A549 (cell line): ENCODE measurements at regions not wholly inside any gene's neighbourhood (a gene's known extent, or its start where the extent isn't known, plus 50 kb on each side); places are given as distances from the start of the nearest gene placed in this dataset.

Source experiments
- ATAC-seq, 2 experiments: fragments of 200-7000 bp in 1 of 2; fragments of >200 bp in 1 of 2; cut with Nextera tagmentation in 1 of 2; cut with Tn5 transposase in 1 of 2; 3 replicates each; pipeline versions ENCODE4 v1.8.0 to v1.9.1; 2018 to 2020; ENCODE audit warnings: mild to moderate bottlenecking in 1 of 2, moderate library complexity in 1 of 2
- CTCF ChIA-PET: fragments of 300-600 bp; sonication (Branson Sonifier 250); formaldehyde crosslinking; extraction: SDS; loops from one replicate; lab custom pipeline; 2021; ENCODE audit warnings: antibody characterized with exemption, inconsistent platforms; lab: Yijun Ruan, JAX
- POLR2A ChIA-PET: fragments of 350-600 bp; formaldehyde crosslinking; extraction: SDS; loops from one replicate; lab custom pipeline; 2021; ENCODE audit warnings: antibody characterized with exemption, inconsistent platforms; lab: Yijun Ruan, JAX
- DNase-seq, 2 experiments: peaks; one replicate each; pipeline versions ENCODE4 v3.0.0 to v3.0.0-alpha.2; 2011 to 2016; ENCODE audit warnings: low read depth in 1 of 2, low spot score in 1 of 2
- FAIRE-seq: peaks from 2 replicates; lab custom pipeline; 2011; peaks lifted over from hg19 to GRCh38; lab: Jason Lieb, UNC
- H3K27ac ChIP-seq, 2 experiments: fragments of >200 bp; sonication (Bioruptor Twin); formaldehyde crosslinking; 3 replicates each; pipeline ENCODE4 v1.5.1; 2016 to 2017
- H3K4me1 ChIP-seq: fragments of >200 bp; sonication (Bioruptor Twin); formaldehyde crosslinking; 3 replicates; pipeline ENCODE4 v1.6.1; 2016
- H3K4me2 ChIP-seq: fragments of >200 bp; sonication (Bioruptor Twin); formaldehyde crosslinking; 3 replicates; pipeline ENCODE4 v1.6.1; 2016
- H3K4me3 ChIP-seq: fragments of >200 bp; sonication (Bioruptor Twin); formaldehyde crosslinking; 3 replicates; pipeline ENCODE4 v1.5.1; 2016
- H3K9me3 ChIP-seq: fragments of >200 bp; sonication (Bioruptor Twin); formaldehyde crosslinking; 3 replicates; pipeline ENCODE4 v1.6.1; 2016
- CBX8 ChIP-seq: fragments of 200-600 bp; sonication (generic); IDR thresholded peaks from 2 replicates; pipeline ENCODE4 v1.6.1; 2016
- CHD2 ChIP-seq: fragments of 150-350 bp; IDR thresholded peaks from 2 replicates; pipeline ENCODE4 v1.6.1; 2014; ENCODE audit warnings: low read length; ENCODE audit not compliant: partially characterized antibody
- CHD4 ChIP-seq: fragments of 200-600 bp; sonication (generic); IDR thresholded peaks from 2 replicates; pipeline ENCODE4 v1.6.1; 2016; ENCODE audit warnings: antibody characterized with exemption, mild to moderate bottlenecking, borderline replicate concordance
- EHMT2 ChIP-seq: fragments of 200-600 bp; sonication (generic); IDR thresholded peaks from 2 replicates; pipeline ENCODE4 v1.6.1; 2016; ENCODE audit warnings: antibody characterized with exemption, low read depth, mild to moderate bottlenecking, moderate library complexity
- ESRRA ChIP-seq: fragments of 150-350 bp; IDR thresholded peaks from 2 replicates; pipeline ENCODE4 v1.6.1; 2014; ENCODE audit warnings: mild to moderate bottlenecking, low read length, borderline replicate concordance
- FOSB ChIP-seq: fragments of 250-450 bp; sonication (Bioruptor Pico); IDR thresholded peaks from 2 replicates; pipeline ENCODE4 v1.5.0; 2020; ENCODE audit warnings: mild to moderate bottlenecking, moderate library complexity
- HDAC2 ChIP-seq: fragments of 200-600 bp; sonication (generic); IDR thresholded peaks from 2 replicates; pipeline ENCODE4 v1.6.1; 2016
- HEYL ChIP-seq: fragments of 250-450 bp; sonication (Bioruptor Pico); IDR thresholded peaks from 2 replicates; pipeline ENCODE4 v1.8.0; 2021; ENCODE audit warnings: mild to moderate bottlenecking, moderate library complexity
- HOXA7 ChIP-seq: fragments of 250-450 bp; sonication (Bioruptor Pico); IDR thresholded peaks from 2 replicates; pipeline ENCODE4 v1.5.0; 2020; ENCODE audit warnings: mild to moderate bottlenecking, moderate library complexity
- JUN ChIP-seq, 2 experiments: fragments of >200 bp; sonication (Bioruptor Twin); formaldehyde crosslinking; IDR thresholded peaks; 2 replicates in 1 of 2; 3 replicates in 1 of 2; pipeline ENCODE4 v1.6.1; 2016 to 2017
- MAFK ChIP-seq: fragments of 450-650 bp; IDR thresholded peaks from 2 replicates; pipeline ENCODE4 v1.6.1; 2014; ENCODE audit not compliant: partially characterized antibody
- MAZ ChIP-seq: fragments of 150-350 bp; IDR thresholded peaks from 2 replicates; pipeline ENCODE4 v1.6.1; 2014; ENCODE audit warnings: antibody characterized with exemption, low read depth, low read length, borderline replicate concordance
- POLR2A ChIP-seq: IDR thresholded peaks from 2 replicates; pipeline ENCODE4 v1.6.1; 2012; ENCODE audit warnings: mild to moderate bottlenecking, low read length
- RAD21 ChIP-seq, 2 experiments: fragments of >200 bp in 1 of 2; sonication (Bioruptor Twin) in 1 of 2; formaldehyde crosslinking in 1 of 2; IDR thresholded peaks in 1 of 2; conservative IDR thresholded peaks in 1 of 2; 2 replicates in 1 of 2; 3 replicates in 1 of 2; pipeline ENCODE4 v1.6.1; 2012 to 2018; ENCODE audit warnings: inconsistent platforms in 1 of 2
- RFX5 ChIP-seq: fragments of 450-650 bp; IDR thresholded peaks from 2 replicates; pipeline ENCODE4 v1.7.1; 2014; ENCODE audit warnings: antibody characterized with exemption, mild to moderate bottlenecking, moderate library complexity
- TP53 ChIP-seq: fragments of 250-450 bp; sonication (Bioruptor Pico); IDR thresholded peaks from 2 replicates; pipeline ENCODE4 v1.5.0; 2021; ENCODE audit warnings: mild to moderate bottlenecking, moderate library complexity
- ZC3H11A ChIP-seq: fragments of 450-650 bp; IDR thresholded peaks from 2 replicates; pipeline ENCODE4 v1.6.1; 2014; ENCODE audit warnings: antibody characterized with exemption, mild to moderate bottlenecking
- WGBS: methylation state at CpG from one replicate; pipeline ENCODE4 v1.1.6; 2017; ENCODE audit errors: missing lambda C conversion rate; 5-methylcytosine and 5-hydroxymethylcytosine counted together
- TF ChIP-seq, protein P1 (sequence below): IDR thresholded peaks from 2 replicates; pipeline ENCODE4 v1.6.1; 2012
- TF ChIP-seq, protein P2 (sequence below): IDR thresholded peaks from 2 replicates; pipeline ENCODE4 v1.6.1; 2012
- TF ChIP-seq, protein P3 (sequence below): fragments of 200-600 bp; sonication (generic); IDR thresholded peaks from 2 replicates; pipeline ENCODE4 v1.6.1; 2016; ENCODE audit warnings: antibody characterized with exemption, mild to moderate bottlenecking, moderate library complexity
- TF ChIP-seq, protein P4 (sequence below): fragments of 450-650 bp; IDR thresholded peaks from 2 replicates; pipeline ENCODE4 v1.6.1; 2014; ENCODE audit warnings: antibody characterized with exemption

DNA sequence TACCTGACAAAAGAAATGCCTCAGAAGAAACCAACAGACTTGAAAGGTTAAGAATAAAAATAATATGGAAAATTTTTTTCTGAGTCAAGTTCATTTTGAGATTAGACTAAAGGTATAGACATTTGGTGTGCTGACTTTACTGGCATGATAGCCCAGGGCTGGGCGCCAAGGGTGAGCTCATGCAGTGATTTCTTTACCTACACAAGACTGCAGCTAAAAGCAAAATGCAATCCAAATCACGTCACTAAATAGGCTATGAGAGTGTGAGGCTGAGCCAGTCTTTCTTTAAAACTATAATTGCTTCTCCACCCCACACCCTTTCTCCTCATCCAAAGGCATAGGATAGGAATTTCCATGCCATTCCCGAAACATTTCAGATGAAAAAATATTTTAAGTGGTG lies 196.5 kb downstream of the FAM76B start:
- no peak overlapping the region for H3K27ac ChIP-seq
- H3K4me2 ChIP-seq = no peak overlapping the region
- DNase-seq (no peak), FAIRE-seq (no peak), ATAC-seq (no peak)
- no peaks in the 10 kb centered on the region for H3K9me3 ChIP-seq
- WGBS = 28% methylated on average over 3 of the region's 3 CpGs
- TF ChIP-seq CHD4 (no peak), TP53 (CRISPR knock-in tag) (no peak), HOXA7 (CRISPR knock-in tag) (no peak), POLR2A (no peak)
- TF ChIP-seq, protein P1, sequence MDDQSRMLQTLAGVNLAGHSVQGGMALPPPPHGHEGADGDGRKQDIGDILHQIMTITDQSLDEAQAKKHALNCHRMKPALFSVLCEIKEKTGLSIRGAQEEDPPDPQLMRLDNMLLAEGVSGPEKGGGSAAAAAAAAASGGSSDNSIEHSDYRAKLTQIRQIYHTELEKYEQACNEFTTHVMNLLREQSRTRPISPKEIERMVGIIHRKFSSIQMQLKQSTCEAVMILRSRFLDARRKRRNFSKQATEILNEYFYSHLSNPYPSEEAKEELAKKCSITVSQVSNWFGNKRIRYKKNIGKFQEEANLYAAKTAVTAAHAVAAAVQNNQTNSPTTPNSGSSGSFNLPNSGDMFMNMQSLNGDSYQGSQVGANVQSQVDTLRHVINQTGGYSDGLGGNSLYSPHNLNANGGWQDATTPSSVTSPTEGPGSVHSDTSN = no peak
- POLR2A ChIA-PET = no interaction called here
- CTCF ChIA-PET = no interaction called here
- H3K4me1 ChIP-seq = no peaks in the 10 kb centered on the region
- H3K4me3 ChIP-seq = no peak overlapping the region

DNA sequence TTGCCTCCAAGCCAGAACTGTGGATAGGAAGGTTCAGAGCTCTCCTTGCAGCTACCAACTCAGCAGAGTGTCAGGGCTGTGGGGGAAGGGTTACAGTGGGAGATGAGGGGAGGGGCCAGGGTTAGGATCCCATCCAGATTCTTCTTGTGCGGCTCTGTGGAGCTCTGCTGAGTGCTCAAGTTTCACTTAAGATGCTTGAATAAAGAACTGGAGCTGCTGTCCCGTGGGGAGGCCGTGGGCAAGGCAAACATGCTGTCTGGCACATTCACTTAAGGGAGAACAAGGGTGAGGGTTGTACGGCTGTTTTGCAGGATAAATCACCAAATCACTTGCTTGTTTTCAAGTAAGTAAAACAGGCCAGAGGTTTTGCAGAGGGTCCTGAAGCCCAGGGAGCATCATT lies 197.1 kb downstream of the FAM76B start:
- Histone ChIP-seq H3K4me1 (no peaks in the 10 kb centered on the region), H3K27ac (no peak overlapping the region), H3K4me3 (no peak overlapping the region), H3K9me3 (no peaks in the 10 kb centered on the region), H3K4me2 (no peak overlapping the region)
- no peak for ATAC-seq
- FAIRE-seq = no peak
- ChIA-PET CTCF (no interaction called here), POLR2A (no interaction called here)
- DNase-seq = no peak
- TF ChIP-seq CHD2 (no peak), ZC3H11A (no peak), ESRRA (no peak)
- TF ChIP-seq, protein P2, sequence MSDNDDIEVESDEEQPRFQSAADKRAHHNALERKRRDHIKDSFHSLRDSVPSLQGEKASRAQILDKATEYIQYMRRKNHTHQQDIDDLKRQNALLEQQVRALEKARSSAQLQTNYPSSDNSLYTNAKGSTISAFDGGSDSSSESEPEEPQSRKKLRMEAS = no peak
- 20% methylated on average over 4 of the region's 4 CpGs for WGBS

DNA sequence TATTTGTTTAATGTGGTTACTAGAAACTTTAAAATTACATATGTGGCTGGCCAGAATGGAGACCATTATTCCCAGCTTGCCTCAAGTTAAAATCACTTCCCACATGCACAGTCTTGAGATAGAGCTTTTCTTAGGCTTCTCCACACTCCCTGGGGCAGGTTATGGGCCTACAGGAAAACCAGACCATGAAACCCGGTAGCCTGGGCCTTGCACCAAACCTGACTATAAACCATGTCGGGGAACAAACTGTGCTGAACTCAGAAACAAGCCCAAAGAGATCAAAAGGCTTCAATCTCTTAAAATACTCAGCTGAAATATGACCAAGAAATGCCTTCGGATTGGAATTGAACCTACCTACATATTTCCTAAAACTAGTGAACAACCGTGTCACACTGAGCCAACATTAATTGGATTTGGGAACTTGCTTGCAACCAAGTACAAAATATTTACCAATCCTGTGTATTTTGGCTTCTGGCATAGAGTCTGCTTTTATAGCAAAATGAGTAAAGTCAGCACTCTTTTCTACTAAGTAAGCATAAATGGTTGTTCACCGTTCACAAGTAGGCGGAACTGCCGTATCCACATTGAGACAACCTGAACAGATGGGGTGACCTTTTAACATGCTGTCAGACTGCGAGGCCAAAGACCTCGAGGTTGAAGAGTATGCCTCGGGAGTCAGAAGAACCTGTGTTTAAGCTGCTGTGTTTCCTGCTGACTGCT lies 199.5 kb downstream of the FAM76B start:
- FAIRE-seq (no peak), ATAC-seq (no peak), DNase-seq (no peak)
- Histone ChIP-seq H3K4me2 (no peak overlapping the region), H3K4me1 (no peaks in the 10 kb centered on the region), H3K4me3 (no peak overlapping the region), H3K27ac (no peak overlapping the region), H3K9me3 (no peaks in the 10 kb centered on the region)
- TF ChIP-seq MAFK (peak; percentile 46), HEYL (CRISPR knock-in tag) (no peak)
- ChIA-PET POLR2A (no interaction called here), CTCF (no interaction called here)
- 70% methylated on average over 10 of the region's 10 CpGs for WGBS

DNA sequence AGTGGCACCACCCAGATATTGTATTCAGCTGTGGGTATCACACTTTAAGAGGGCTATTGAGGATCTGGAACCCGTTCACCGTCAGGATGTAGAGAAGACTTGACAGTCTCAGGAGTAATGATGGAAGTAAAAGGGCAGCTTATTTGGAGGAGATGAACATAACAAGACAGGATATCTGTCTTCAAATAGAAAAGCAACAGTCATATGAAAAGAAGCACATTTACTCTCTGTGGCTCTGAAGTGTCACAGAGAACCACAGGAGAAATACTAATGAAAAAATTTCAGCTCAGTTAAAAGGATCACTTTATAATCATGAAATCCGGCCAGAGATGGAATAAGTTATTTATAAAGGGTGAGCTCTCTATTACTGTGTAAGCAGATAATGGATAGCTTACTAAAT lies 200.8 kb downstream of the FAM76B start:
- Histone ChIP-seq H3K9me3 (no peaks in the 10 kb centered on the region), H3K4me2 (no peak overlapping the region), H3K27ac (no peak overlapping the region), H3K4me1 (no peaks in the 10 kb centered on the region), H3K4me3 (no peak overlapping the region)
- no peak for ATAC-seq
- ChIA-PET POLR2A (no interaction called here), CTCF (no interaction called here)
- FAIRE-seq = no peak
- WGBS = 90% methylated on average over 3 of the region's 3 CpGs
- no peak for TF ChIP-seq JUN (IDR thresholded peaks at IDR 0.05)
- TF ChIP-seq CHD2 = no peak
- no peak for TF ChIP-seq FOSB (CRISPR knock-in tag)
- TF ChIP-seq RFX5 = no peak
- TF ChIP-seq TP53 (CRISPR knock-in tag) = no peak
- no peak for TF ChIP-seq CBX8
- no peak for DNase-seq

DNA sequence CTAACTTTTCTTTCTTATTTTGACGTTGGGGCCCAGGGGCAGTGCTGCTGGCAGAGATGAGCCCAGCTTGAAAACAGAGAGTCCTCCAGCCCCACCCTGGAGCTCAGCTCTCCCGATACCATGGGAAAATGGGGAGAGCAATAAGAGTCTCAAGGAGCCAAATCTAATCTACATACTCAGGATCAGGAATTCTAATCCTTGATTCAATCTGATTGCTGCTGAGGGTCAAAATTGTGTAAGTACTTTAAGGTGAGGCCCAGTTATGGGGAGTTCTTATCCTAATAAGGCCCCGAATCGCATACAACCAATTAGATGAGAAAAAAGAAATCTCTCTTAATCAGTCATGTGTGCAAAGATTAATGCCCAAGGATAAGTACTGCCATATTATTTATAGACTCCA lies 202.9 kb downstream of the FAM76B start:
- 58% methylated on average over 3 of the region's 4 CpGs for WGBS
- Histone ChIP-seq H3K27ac (no peak overlapping the region), H3K9me3 (no peaks in the 10 kb centered on the region), H3K4me1 (no peaks in the 10 kb centered on the region), H3K4me2 (no peak overlapping the region), H3K4me3 (no peak overlapping the region)
- no peak for DNase-seq
- TF ChIP-seq, protein P3, sequence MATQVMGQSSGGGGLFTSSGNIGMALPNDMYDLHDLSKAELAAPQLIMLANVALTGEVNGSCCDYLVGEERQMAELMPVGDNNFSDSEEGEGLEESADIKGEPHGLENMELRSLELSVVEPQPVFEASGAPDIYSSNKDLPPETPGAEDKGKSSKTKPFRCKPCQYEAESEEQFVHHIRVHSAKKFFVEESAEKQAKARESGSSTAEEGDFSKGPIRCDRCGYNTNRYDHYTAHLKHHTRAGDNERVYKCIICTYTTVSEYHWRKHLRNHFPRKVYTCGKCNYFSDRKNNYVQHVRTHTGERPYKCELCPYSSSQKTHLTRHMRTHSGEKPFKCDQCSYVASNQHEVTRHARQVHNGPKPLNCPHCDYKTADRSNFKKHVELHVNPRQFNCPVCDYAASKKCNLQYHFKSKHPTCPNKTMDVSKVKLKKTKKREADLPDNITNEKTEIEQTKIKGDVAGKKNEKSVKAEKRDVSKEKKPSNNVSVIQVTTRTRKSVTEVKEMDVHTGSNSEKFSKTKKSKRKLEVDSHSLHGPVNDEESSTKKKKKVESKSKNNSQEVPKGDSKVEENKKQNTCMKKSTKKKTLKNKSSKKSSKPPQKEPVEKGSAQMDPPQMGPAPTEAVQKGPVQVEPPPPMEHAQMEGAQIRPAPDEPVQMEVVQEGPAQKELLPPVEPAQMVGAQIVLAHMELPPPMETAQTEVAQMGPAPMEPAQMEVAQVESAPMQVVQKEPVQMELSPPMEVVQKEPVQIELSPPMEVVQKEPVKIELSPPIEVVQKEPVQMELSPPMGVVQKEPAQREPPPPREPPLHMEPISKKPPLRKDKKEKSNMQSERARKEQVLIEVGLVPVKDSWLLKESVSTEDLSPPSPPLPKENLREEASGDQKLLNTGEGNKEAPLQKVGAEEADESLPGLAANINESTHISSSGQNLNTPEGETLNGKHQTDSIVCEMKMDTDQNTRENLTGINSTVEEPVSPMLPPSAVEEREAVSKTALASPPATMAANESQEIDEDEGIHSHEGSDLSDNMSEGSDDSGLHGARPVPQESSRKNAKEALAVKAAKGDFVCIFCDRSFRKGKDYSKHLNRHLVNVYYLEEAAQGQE = no peak
- TF ChIP-seq, protein P4, sequence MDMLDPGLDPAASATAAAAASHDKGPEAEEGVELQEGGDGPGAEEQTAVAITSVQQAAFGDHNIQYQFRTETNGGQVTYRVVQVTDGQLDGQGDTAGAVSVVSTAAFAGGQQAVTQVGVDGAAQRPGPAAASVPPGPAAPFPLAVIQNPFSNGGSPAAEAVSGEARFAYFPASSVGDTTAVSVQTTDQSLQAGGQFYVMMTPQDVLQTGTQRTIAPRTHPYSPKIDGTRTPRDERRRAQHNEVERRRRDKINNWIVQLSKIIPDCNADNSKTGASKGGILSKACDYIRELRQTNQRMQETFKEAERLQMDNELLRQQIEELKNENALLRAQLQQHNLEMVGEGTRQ = no peak
- TF ChIP-seq MAZ (no peak), HOXA7 (CRISPR knock-in tag) (no peak), HDAC2 (no peak), EHMT2 (no peak), RAD21 (conservative IDR thresholded peaks at IDR 0.05 in 1 of 2, IDR thresholded peaks at IDR 0.05 in 1 of 2) (no peak), CHD2 (no peak)
- no peak for FAIRE-seq
- ATAC-seq = no peak
- ChIA-PET POLR2A (no interaction called here), CTCF (no interaction called here)
